Breast epithelium (tissue), 4 donors: ENCODE measurements at regions not wholly inside any gene's neighbourhood (a gene's known extent, or its start where the extent isn't known, plus 50 kb on each side); places are given as distances from the start of the nearest gene placed in this dataset.

ENCODE experiments used
- DNase-seq, 2 donors: peaks; one replicate each; pipeline ENCODE4 v3.0.0-alpha.2; 2019; ENCODE audit warnings: low spot score in 2 of 2
- H3K27ac ChIP-seq, 2 donors: fragments of 200-600 bp; sonication (generic) in 1 of 2; one replicate each; pipeline ENCODE4 v1.5.1; 2016 to 2019; ENCODE audit warnings: mild to moderate bottlenecking in 1 of 2
- H3K27me3 ChIP-seq, 2 donors: fragments of 200-600 bp; sonication (generic) in 1 of 2; one replicate each; pipeline versions ENCODE4 v1.5.1 to v1.6.0; 2017 to 2019; ENCODE audit warnings: control low read depth in 1 of 2, mild to moderate bottlenecking in 1 of 2
- H3K36me3 ChIP-seq: fragments of 200-600 bp; one replicate; pipeline ENCODE4 v1.5.1; 2019
- H3K4me1 ChIP-seq, 2 donors: fragments of 200-600 bp; sonication (generic); one replicate each; pipeline ENCODE4 v1.5.1; 2016 to 2019; ENCODE audit warnings: control low read depth in 1 of 2
- H3K4me3 ChIP-seq, 3 donors: fragments of 200-600 bp; sonication (generic); 1 replicate in 2 of 3; 2 replicates in 1 of 3; pipeline ENCODE4 v1.5.1; 2016 to 2019; ENCODE audit warnings: mild to moderate bottlenecking in 3 of 3, moderate library complexity in 2 of 3
- H3K9me3 ChIP-seq, 2 donors: fragments of 200-600 bp; sonication (generic) in 1 of 2; one replicate each; pipeline ENCODE4 v1.5.1; 2016 to 2019; ENCODE audit warnings: control low read depth in 1 of 2
- CTCF ChIP-seq, 3 donors: fragments of 450-650 bp; IDR thresholded peaks; one replicate each; pipeline ENCODE4 v1.5.1; 2016 to 2017; ENCODE audit warnings: antibody characterized with exemption in 3 of 3, mild to moderate bottlenecking in 3 of 3, moderate library complexity in 3 of 3
- POLR2A ChIP-seq: fragments of 450-650 bp; IDR thresholded peaks from one replicate; pipeline ENCODE4 v1.6.1; 2016; ENCODE audit warnings: antibody characterized with exemption, mild to moderate bottlenecking, moderate library complexity
- POLR2AphosphoS5 ChIP-seq, 3 donors: sonication (generic); formaldehyde crosslinking; IDR thresholded peaks; one replicate each; pipeline ENCODE4 v1.6.1; 2017; ENCODE audit warnings: antibody characterized with exemption in 3 of 3
- intact Hi-C: fragments of 100-400 bp; cut with DNase I; formaldehyde crosslinking; loops from one replicate; pipeline ENCODE4 v1.15.1; 2023; ENCODE audit warnings: low total_unique reads

GRCh38 chr18:33914399-33914798 is 310.3 kb downstream of the NOL4 start:
- Histone ChIP-seq H3K4me3 (no peak overlapping the region), H3K27me3 (no peaks in the 10 kb centered on the region), H3K9me3 (no peaks in the 10 kb centered on the region), H3K27ac (no peak overlapping the region), H3K4me1 (no peaks in the 10 kb centered on the region), H3K36me3 (no peaks in the 10 kb centered on the region)
- DNase-seq: no peak
- TF ChIP-seq POLR2A (no peak), CTCF (IDR thresholded peaks at IDR 0.05) (no peak), POLR2AphosphoS5 (IDR thresholded peaks at IDR 0.05) (no peak)
- intact Hi-C loops: no loop called here

DNA sequence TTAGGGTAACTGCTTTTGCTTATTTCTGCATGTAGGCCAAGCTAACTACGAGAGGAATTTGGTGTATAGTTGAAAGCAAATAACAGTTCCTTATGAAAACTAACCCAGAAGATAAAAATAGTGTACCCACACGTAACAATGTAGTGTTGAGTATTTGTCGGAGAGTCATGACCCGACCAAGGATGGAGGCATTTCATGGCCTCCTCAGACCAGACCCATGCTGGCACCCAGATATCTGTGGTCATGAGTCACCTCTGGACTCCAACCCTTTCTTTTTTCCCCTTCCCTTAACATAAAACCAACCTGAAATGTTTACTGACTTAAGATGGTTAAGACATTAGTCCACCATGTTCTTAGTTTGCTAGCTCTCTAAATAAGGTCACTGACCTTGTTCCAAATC is 318.7 kb downstream of the NOL4 start:
- intact Hi-C loops: no loop called here
- H3K4me1 ChIP-seq: no peaks in the 10 kb centered on the region
- no peak overlapping the region for H3K4me3 ChIP-seq
- H3K36me3 ChIP-seq: no peaks in the 10 kb centered on the region
- no peaks in the 10 kb centered on the region for H3K27me3 ChIP-seq
- no peak for DNase-seq
- H3K9me3 ChIP-seq: peaks cover 0 to 16% of the 10 kb centered on the region in 2 donors
- H3K27ac ChIP-seq: no peak overlapping the region
- TF ChIP-seq POLR2AphosphoS5 (IDR thresholded peaks at IDR 0.05) (no peak), POLR2A (no peak), CTCF (IDR thresholded peaks at IDR 0.05) (no peak)

DNA sequence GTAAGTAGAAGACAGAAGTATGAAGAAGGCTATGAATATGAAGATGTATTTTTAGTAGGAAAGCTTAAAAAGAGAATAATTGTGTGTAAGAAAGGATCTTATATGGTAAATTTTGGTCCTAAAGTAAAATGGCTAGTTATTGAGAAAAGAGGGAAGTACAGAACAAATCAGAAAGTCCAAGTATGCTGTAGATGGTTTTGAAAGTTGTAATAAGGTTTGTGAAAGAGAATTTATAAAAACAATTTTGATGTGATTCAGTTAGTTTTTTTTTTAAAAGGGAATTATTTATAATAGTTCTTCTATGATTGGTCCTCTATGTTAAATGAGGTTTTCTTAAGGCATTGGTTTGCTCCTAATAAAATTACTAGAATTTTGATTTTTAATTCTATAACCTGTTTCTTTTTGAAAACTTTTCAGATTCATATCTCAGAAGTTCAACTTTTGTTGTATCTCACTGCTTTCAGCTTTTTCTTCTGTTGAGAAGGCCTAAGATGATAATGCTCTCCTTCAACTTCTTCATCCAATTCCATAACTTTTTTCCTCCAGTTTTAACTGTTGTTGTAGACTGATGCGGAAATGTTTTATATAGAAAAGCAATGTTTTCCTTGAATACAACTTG is 322.7 kb downstream of the NOL4 start:
- no peak for DNase-seq
- H3K27me3 ChIP-seq: no peaks in the 10 kb centered on the region
- peaks cover 0 to 17% of the 10 kb centered on the region in 2 donors for H3K9me3 ChIP-seq
- no peak overlapping the region for H3K4me3 ChIP-seq
- TF ChIP-seq CTCF (IDR thresholded peaks at IDR 0.05) (no peak), POLR2AphosphoS5 (IDR thresholded peaks at IDR 0.05) (no peak), POLR2A (no peak)
- no peaks in the 10 kb centered on the region for H3K36me3 ChIP-seq
- intact Hi-C loops: no loop called here
- no peaks in the 10 kb centered on the region for H3K4me1 ChIP-seq
- H3K27ac ChIP-seq: no peak overlapping the region

- Histone ChIP-seq H3K4me3 (no peak overlapping the region), H3K36me3 (no peaks in the 10 kb centered on the region), H3K27ac (no peak overlapping the region), H3K9me3 (peaks cover 0 to 17% of the 10 kb centered on the region in 2 donors), H3K4me1 (no peaks in the 10 kb centered on the region), H3K27me3 (no peaks in the 10 kb centered on the region)
- intact Hi-C loops: no loop called here
- DNase-seq: no peak
- TF ChIP-seq POLR2A: no peak
- TF ChIP-seq POLR2AphosphoS5 (IDR thresholded peaks at IDR 0.05): no peak
- no peak for TF ChIP-seq CTCF (IDR thresholded peaks at IDR 0.05)
Measured at GRCh38 chr18:33900638-33901037, 322.6 kb downstream of the ASXL3 start.

GRCh38 chr18:33898427-33898826 is 320.4 kb downstream of the ASXL3 start:
- no peak for DNase-seq
- Histone ChIP-seq H3K27ac (no peak overlapping the region), H3K27me3 (no peaks in the 10 kb centered on the region), H3K9me3 (peaks cover 0 to 17% of the 10 kb centered on the region in 2 donors), H3K4me3 (no peak overlapping the region), H3K36me3 (no peaks in the 10 kb centered on the region), H3K4me1 (no peaks in the 10 kb centered on the region)
- intact Hi-C loops: no loop called here
- TF ChIP-seq CTCF (IDR thresholded peaks at IDR 0.05) (no peak), POLR2A (no peak), POLR2AphosphoS5 (IDR thresholded peaks at IDR 0.05) (no peak)
